ENCODE measurements at regions not wholly inside any gene's neighbourhood (a gene's known extent, or its start where the extent isn't known, plus 50 kb on each side); places are given as distances from the start of the nearest gene placed in this dataset.

GRCh38 chr2:185895828-185896693 lies 157.5 kb downstream of the FSIP2 start:
- Histone ChIP-seq H3K9me3 (no peaks in the 10 kb centered on the region), H3K4me3 (no peak overlapping the region), H3K27ac (no peak overlapping the region), H3K36me3 (ENCODE audit: low read depth, missing control alignments) (no peaks in the 10 kb centered on the region), H3K27me3 (no peaks in the 10 kb centered on the region), H3K4me1 (no peaks in the 10 kb centered on the region)
- no peak for DNase-seq
- intact Hi-C loops (cut with DNase I; ENCODE audit: low total_unique reads): no loop called here
- 89 to 91% methylated on average over 5 of the region's 5 CpGs for WGBS, 2 donors
- no peak for TF ChIP-seq CTCF (IDR thresholded peaks at IDR 0.05)

GRCh38 chr2:185899366-185899765 lies 160.8 kb downstream of the FSIP2 start:
- no peak overlapping the region for H3K4me3 ChIP-seq
- no peak overlapping the region for H3K27ac ChIP-seq
- H3K36me3 ChIP-seq (ENCODE audit: low read depth, missing control alignments): no peaks in the 10 kb centered on the region
- TF ChIP-seq POLR2A (IDR thresholded peaks at IDR 0.05) (no peak), CTCF (IDR thresholded peaks at IDR 0.05) (no peak)
- 88 to 93% methylated on average over 1 of the region's 1 CpG for whole genome bisulfite sequencing, 2 donors
- H3K9me3 ChIP-seq: no peaks in the 10 kb centered on the region
- intact Hi-C loops (cut with DNase I; ENCODE audit: low total_unique reads): no loop called here
- no peak for DNase-seq
- no peaks in the 10 kb centered on the region for H3K4me1 ChIP-seq
- no peaks in the 10 kb centered on the region for H3K27me3 ChIP-seq

- DNase-seq: no peak
- Histone ChIP-seq H3K27me3 (no peaks in the 10 kb centered on the region), H3K4me1 (no peaks in the 10 kb centered on the region), H3K36me3 (ENCODE audit: low read depth, missing control alignments) (no peaks in the 10 kb centered on the region), H3K9me3 (no peaks in the 10 kb centered on the region), H3K4me3 (no peak overlapping the region), H3K27ac (no peak overlapping the region)
- intact Hi-C loops (cut with DNase I; ENCODE audit: low total_unique reads): no loop called here
- 87 to 90% methylated on average over 1 of the region's 1 CpG for WGBS, 2 donors
- TF ChIP-seq CTCF (IDR thresholded peaks at IDR 0.05) (no peak), POLR2A (IDR thresholded peaks at IDR 0.05) (no peak)
Observed at GRCh38 chr2:185919155-185919554, 180.6 kb downstream of the FSIP2 start.

- intact Hi-C loops (cut with DNase I; ENCODE audit: low total_unique reads): no loop called here
- H3K27ac ChIP-seq: no peak overlapping the region
- 97 to 99% methylated on average over 3 of the region's 3 CpGs for WGBS, 2 donors
- DNase-seq: no peak
- TF ChIP-seq CTCF (IDR thresholded peaks at IDR 0.05) (no peak), POLR2A (IDR thresholded peaks at IDR 0.05) (no peak)
- H3K4me3 ChIP-seq: no peak overlapping the region
- no peaks in the 10 kb centered on the region for H3K36me3 ChIP-seq (ENCODE audit: low read depth, missing control alignments)
- H3K9me3 ChIP-seq: no peaks in the 10 kb centered on the region
- no peaks in the 10 kb centered on the region for H3K4me1 ChIP-seq
- no peaks in the 10 kb centered on the region for H3K27me3 ChIP-seq
Observed at GRCh38 chr2:185921048-185921756, 182.6 kb downstream of the FSIP2 start.
